PC-3 (cell line): ENCODE measurements at regions not wholly inside any gene's neighbourhood (a gene's known extent, or its start where the extent isn't known, plus 50 kb on each side); places are given as distances from the start of the nearest gene placed in this dataset.

ENCODE experiments used
- ATAC-seq: fragments of 200-7000 bp; cut with Tn5 transposase; 2 replicates; pipeline ENCODE4 v1.9.1; 2020; ENCODE audit warnings: mild to moderate bottlenecking, moderate library complexity
- BruUV-seq: library from RNA; stranded (reverse); fragments of 400-500 nt; replicated peaks from 2 replicates; lab custom pipeline; 2021; lab: Mats Ljungman, UMichigan
- CTCF ChIA-PET: fragments of 300-600 bp; sonication (Branson Sonifier 250); formaldehyde crosslinking; loops from one replicate; lab custom pipeline; 2022; ENCODE audit warnings: antibody characterized with exemption; lab: Charles Lee
- POLR2A ChIA-PET: fragments of 300-600 bp; sonication (Branson Sonifier 250); formaldehyde crosslinking; loops from one replicate; lab custom pipeline; 2022; ENCODE audit warnings: antibody characterized with exemption; ENCODE audit not compliant: unreplicated experiment; lab: Charles Lee
- DNase-seq: peaks from one replicate; pipeline ENCODE4 v3.0.0-alpha.2; 2015
- H2AFZ ChIP-seq: fragments of 300-600 bp; sonication (generic); 2 replicates; pipeline ENCODE4 v1.6.0; 2016; ENCODE audit warnings: antibody characterized with exemption, low read length
- H3F3A ChIP-seq: fragments of 300-600 bp; sonication (generic); one replicate; pipeline ENCODE4 v1.6.0; 2017; ENCODE audit warnings: antibody characterized with exemption, low read length, control low read depth, mild to moderate bottlenecking; ENCODE audit not compliant: unreplicated experiment
- H3K27ac ChIP-seq: fragments of 300-600 bp; sonication (generic); 2 replicates; pipeline ENCODE4 v1.5.1; 2016; ENCODE audit warnings: mild to moderate bottlenecking, low read length
- H3K27me3 ChIP-seq: fragments of 300-600 bp; sonication (generic); 2 replicates; pipeline ENCODE4 v1.6.1; 2016; ENCODE audit warnings: low read length, mixed read lengths
- H3K36me3 ChIP-seq: fragments of 300-600 bp; sonication (generic); 2 replicates; pipeline ENCODE4 v1.6.1; 2016; ENCODE audit warnings: low read depth, mixed run types, low read length, mixed read lengths
- H3K4me1 ChIP-seq: fragments of 300-600 bp; sonication (generic); 2 replicates; pipeline ENCODE4 v1.5.1; 2016; ENCODE audit warnings: low read length; ENCODE audit not compliant: insufficient read depth
- H3K4me2 ChIP-seq: fragments of 300-600 bp; sonication (generic); 2 replicates; pipeline ENCODE4 v1.6.0; 2016; ENCODE audit warnings: low read length
- H3K4me3 ChIP-seq: fragments of 300-600 bp; sonication (generic); 2 replicates; pipeline ENCODE4 v1.5.1; 2016; ENCODE audit warnings: mild to moderate bottlenecking, low read length, mixed read lengths
- H3K79me2 ChIP-seq: fragments of 300-600 bp; sonication (generic); 2 replicates; pipeline ENCODE4 v1.6.1; 2017; ENCODE audit warnings: low read length, mixed read lengths
- H3K9ac ChIP-seq: fragments of 300-600 bp; sonication (generic); 2 replicates; pipeline ENCODE4 v1.6.0; 2016; ENCODE audit warnings: mild to moderate bottlenecking, low read length
- H3K9me2 ChIP-seq: fragments of 300-600 bp; sonication (generic); replicated peaks from 2 replicates; pipeline ENCODE4 v1.6.1; 2016; ENCODE audit warnings: mixed run types, low read length, mixed read lengths
- H3K9me3 ChIP-seq: fragments of 300-600 bp; sonication (generic); 2 replicates; pipeline ENCODE4 v1.6.1; 2016; ENCODE audit warnings: low read length, mixed read lengths
- H4K20me1 ChIP-seq: fragments of 300-600 bp; sonication (generic); 2 replicates; pipeline ENCODE4 v1.6.1; 2016; ENCODE audit warnings: low read length, mixed read lengths
- CTCF ChIP-seq: fragments of 300-600 bp; sonication (generic); conservative IDR thresholded peaks from 2 replicates; pipeline ENCODE4 v1.5.1; 2017; ENCODE audit warnings: antibody characterized with exemption, low read depth, mild to moderate bottlenecking, low read length
- EZH2 ChIP-seq: fragments of 300-600 bp; sonication (generic); IDR thresholded peaks from one replicate; pipeline ENCODE4 v1.6.1; 2017; ENCODE audit warnings: antibody characterized with exemption, mild to moderate bottlenecking, low read length; ENCODE audit not compliant: unreplicated experiment
- EZH2phosphoT487 ChIP-seq: fragments of 300-600 bp; sonication (generic); IDR thresholded peaks from 2 replicates; pipeline ENCODE4 v1.6.1; 2018; ENCODE audit warnings: mild to moderate bottlenecking, antibody characterized with exemption, low read length, borderline replicate concordance
- intact Hi-C: fragments of 100-400 bp; cut with micrococcal nuclease; formaldehyde crosslinking; loops from 2 replicates; pipeline ENCODE4 v1.9.0; 2023

GRCh38 chr15:77821959-77822256 is 189.2 kb upstream of the LINGO1 start:
- TF ChIP-seq EZH2 (no peak), CTCF (no peak), EZH2phosphoT487 (no peak)
- no TSS peak for BruUV-seq
- peaks cover 30% of the 10 kb centered on the region for H3K27me3 ChIP-seq
- no peak overlapping the region for H2AFZ ChIP-seq
- no peaks in the 10 kb centered on the region for H3K9me3 ChIP-seq
- H3K4me2 ChIP-seq = no peak overlapping the region
- intact Hi-C loops = loop anchor here (1.0 kb wide), 1 partner anchor 189 kb away; no protein-coding TSS in a partner anchor
- H3K79me2 ChIP-seq = no peaks in the 10 kb centered on the region
- no peaks in the 10 kb centered on the region for H3F3A ChIP-seq
- no peak for DNase-seq
- no peak overlapping the region for H3K4me3 ChIP-seq
- CTCF ChIA-PET = interaction anchor here (1.2 kb wide), 1 partner anchor 188 kb away, joined by 11 read pairs; the partner anchor contains the start of gene LINGO1
- no peaks in the 10 kb centered on the region for H3K36me3 ChIP-seq
- H3K9me2 ChIP-seq = no peaks in the 10 kb centered on the region
- no peaks in the 10 kb centered on the region for H3K4me1 ChIP-seq
- POLR2A ChIA-PET = no interaction called here
- no peaks in the 10 kb centered on the region for H4K20me1 ChIP-seq
- no peak overlapping the region for H3K27ac ChIP-seq
- no peak for ATAC-seq
- no peak overlapping the region for H3K9ac ChIP-seq

- ChIA-PET POLR2A (interaction anchor here (0.6 kb wide), 1 partner anchor 157 kb away, joined by 8 read pairs; no protein-coding TSS in a partner anchor), CTCF (interaction anchor here (1.2 kb wide), 1 partner anchor 188 kb away, joined by 11 read pairs; the partner anchor contains the start of gene LINGO1)
- Histone ChIP-seq H3K9ac (no peak overlapping the region), H3K27ac (no peak overlapping the region), H3K4me1 (no peaks in the 10 kb centered on the region), H3K36me3 (no peaks in the 10 kb centered on the region), H3F3A (no peaks in the 10 kb centered on the region), H3K4me2 (no peak overlapping the region), H3K27me3 (peaks cover 30% of the 10 kb centered on the region), H3K4me3 (no peak overlapping the region), H3K9me3 (no peaks in the 10 kb centered on the region), H3K79me2 (no peaks in the 10 kb centered on the region), H4K20me1 (no peaks in the 10 kb centered on the region), H2AFZ (no peak overlapping the region), H3K9me2 (no peaks in the 10 kb centered on the region)
- TF ChIP-seq EZH2 (no peak), CTCF (peak; percentile 80)
- BruUV-seq = no TSS peak
- intact Hi-C loops = loop anchor here (1.0 kb wide), 1 partner anchor 188 kb away; no protein-coding TSS in a partner anchor
- DNase-seq (peak; percentile 54), ATAC-seq (peak; percentile 86)
Measured at GRCh38 chr15:77821188-77821958, 188.7 kb upstream of the LINGO1 start.
